ENCODE measurements at regions not wholly inside any gene's neighbourhood (a gene's known extent, or its start where the extent isn't known, plus 50 kb on each side); places are given as distances from the start of the nearest gene placed in this dataset.

GRCh38 chr13:40058757-40059236 lies 403.3 kb downstream of the COG6 start:
- no peak for DNase-seq
- Mint-ChIP-seq H3K4me3 (no peak overlapping the region), H3K27me3 (no peaks in the 10 kb centered on the region), H3K4me1 (peaks cover 9% of the 10 kb centered on the region), H3K36me3 (ENCODE audit: low read depth) (no peaks in the 10 kb centered on the region), H3K27ac (no peak overlapping the region), H3K9me3 (peaks cover 2% of the 10 kb centered on the region)
- ChIA-PET POLR2A (no interaction called here), CTCF (interaction anchor here (1.6 to 2.5 kb wide), 2 partner anchors 10 to 11 kb away, joined by 3 to 11 read pairs; no protein-coding TSS in a partner anchor)

- Mint-ChIP-seq H3K27ac (no peak overlapping the region), H3K4me3 (no peak overlapping the region), H3K9me3 (peaks cover 2% of the 10 kb centered on the region), H3K36me3 (ENCODE audit: low read depth) (no peaks in the 10 kb centered on the region), H3K27me3 (no peaks in the 10 kb centered on the region), H3K4me1 (peaks cover 17% of the 10 kb centered on the region)
- ChIA-PET POLR2A (no interaction called here), CTCF (interaction anchor here (0.6 to 2.5 kb wide), 4 partner anchors 9 to 717 kb away, joined by 3 to 11 read pairs (median 3); no protein-coding TSS in a partner anchor)
- DNase-seq: no peak
These were observed 404.2 kb downstream of the COG6 start for GRCh38 chr13:40059540-40060232.

GRCh38 chr13:40060296-40061007 lies 405.0 kb downstream of the COG6 start:
- ChIA-PET CTCF (interaction anchor here (0.6 to 2.5 kb wide), 6 partner anchors 8 to 717 kb away, joined by 3 to 11 read pairs (median 3); no protein-coding TSS in a partner anchor), POLR2A (no interaction called here)
- Mint-ChIP-seq H3K9me3 (peaks cover 2% of the 10 kb centered on the region), H3K36me3 (ENCODE audit: low read depth) (no peaks in the 10 kb centered on the region), H3K27me3 (no peaks in the 10 kb centered on the region), H3K27ac (no peak overlapping the region), H3K4me3 (no peak overlapping the region), H3K4me1 (peaks cover 20% of the 10 kb centered on the region)
- no peak for DNase-seq

GRCh38 chr13:40061466-40062450 lies 406.3 kb downstream of the COG6 start:
- no peak for DNase-seq
- Mint-ChIP-seq H3K27ac (no peak overlapping the region), H3K4me3 (no peak overlapping the region), H3K9me3 (peaks cover 2% of the 10 kb centered on the region), H3K27me3 (no peaks in the 10 kb centered on the region), H3K36me3 (ENCODE audit: low read depth) (no peaks in the 10 kb centered on the region), H3K4me1 (peaks cover 20% of the 10 kb centered on the region)
- ChIA-PET POLR2A (no interaction called here), CTCF (interaction anchor here (0.9 to 2.5 kb wide), 4 partner anchors 8 to 715 kb away, joined by 3 to 11 read pairs (median 3); no protein-coding TSS in a partner anchor)

GRCh38 chr13:40063278-40063698 lies 407.8 kb downstream of the COG6 start:
- Mint-ChIP-seq H3K4me1 (peaks cover 20% of the 10 kb centered on the region), H3K36me3 (ENCODE audit: low read depth) (no peaks in the 10 kb centered on the region), H3K9me3 (peaks cover 1% of the 10 kb centered on the region), H3K27me3 (no peaks in the 10 kb centered on the region), H3K27ac (no peak overlapping the region), H3K4me3 (no peak overlapping the region)
- no peak for DNase-seq
- ChIA-PET CTCF (interaction anchor here (0.7 to 1.1 kb wide), 4 partner anchors 9 to 605 kb away, joined by 3 read pairs; no protein-coding TSS in a partner anchor), POLR2A (no interaction called here)

- ChIA-PET CTCF (interaction anchor here (1.1 kb wide), 1 partner anchor 82 kb away, joined by 3 read pairs; no protein-coding TSS in a partner anchor), POLR2A (no interaction called here)
- H3K4me1 Mint-ChIP-seq: peaks cover 20% of the 10 kb centered on the region
- no peak overlapping the region for H3K4me3 Mint-ChIP-seq
- H3K9me3 Mint-ChIP-seq: no peaks in the 10 kb centered on the region
- H3K27me3 Mint-ChIP-seq: no peaks in the 10 kb centered on the region
- no peaks in the 10 kb centered on the region for H3K36me3 Mint-ChIP-seq (ENCODE audit: low read depth)
- no peak for DNase-seq
- H3K27ac Mint-ChIP-seq: no peak overlapping the region
These were observed 408.2 kb downstream of the COG6 start for GRCh38 chr13:40063703-40064102.

- CTCF ChIA-PET: interaction anchor here (1.0 kb wide), 2 partner anchors 31 to 39 kb away, joined by 3 to 4 read pairs; no protein-coding TSS in a partner anchor
- no peak overlapping the region for H3K27ac Mint-ChIP-seq
- no peaks in the 10 kb centered on the region for H3K27me3 Mint-ChIP-seq
- no peaks in the 10 kb centered on the region for H3K36me3 Mint-ChIP-seq (ENCODE audit: low read depth)
- peaks cover 25% of the 10 kb centered on the region for H3K4me1 Mint-ChIP-seq
- no peak overlapping the region for H3K4me3 Mint-ChIP-seq
- POLR2A ChIA-PET: no interaction called here
- DNase-seq: no peak
- H3K9me3 Mint-ChIP-seq: no peaks in the 10 kb centered on the region
These were observed 409.0 kb downstream of the COG6 start for GRCh38 chr13:40064154-40065097.

- Mint-ChIP-seq H3K27me3 (no peaks in the 10 kb centered on the region), H3K36me3 (ENCODE audit: low read depth) (no peaks in the 10 kb centered on the region), H3K27ac (peak overlapping the region; percentile 37), H3K4me3 (no peak overlapping the region), H3K4me1 (peaks cover 27% of the 10 kb centered on the region), H3K9me3 (no peaks in the 10 kb centered on the region)
- ChIA-PET CTCF (interaction anchor here (0.6 to 2.0 kb wide), 21 partner anchors 8 to 649 kb away, joined by 3 to 11 read pairs (median 4); no protein-coding TSS in a partner anchor), POLR2A (no interaction called here)
- peak; percentile 76 for DNase-seq
These were observed 413.9 kb downstream of the COG6 start for GRCh38 chr13:40069173-40070044.

- no peaks in the 10 kb centered on the region for H3K9me3 Mint-ChIP-seq
- DNase-seq: no peak
- ChIA-PET CTCF (interaction anchor here (1.2 to 1.3 kb wide), 3 partner anchors 15 to 568 kb away, joined by 3 to 5 read pairs (median 4); no protein-coding TSS in a partner anchor), POLR2A (no interaction called here)
- peaks cover 23% of the 10 kb centered on the region for H3K4me1 Mint-ChIP-seq
- no peak overlapping the region for H3K27ac Mint-ChIP-seq
- H3K27me3 Mint-ChIP-seq: no peaks in the 10 kb centered on the region
- H3K4me3 Mint-ChIP-seq: no peak overlapping the region
- H3K36me3 Mint-ChIP-seq (ENCODE audit: low read depth): no peaks in the 10 kb centered on the region
These were observed 414.9 kb downstream of the COG6 start for GRCh38 chr13:40070357-40070756.

GRCh38 chr13:40072663-40073120 lies 417.2 kb downstream of the COG6 start:
- no peak overlapping the region for H3K27ac Mint-ChIP-seq
- no peaks in the 10 kb centered on the region for H3K36me3 Mint-ChIP-seq (ENCODE audit: low read depth)
- peaks cover 4% of the 10 kb centered on the region for H3K9me3 Mint-ChIP-seq
- H3K4me3 Mint-ChIP-seq: no peak overlapping the region
- no peak for DNase-seq
- ChIA-PET POLR2A (interaction anchor here (0.7 kb wide), 1 partner anchor 83 kb away, joined by 4 read pairs; no protein-coding TSS in a partner anchor), CTCF (no interaction called here)
- H3K27me3 Mint-ChIP-seq: no peaks in the 10 kb centered on the region
- H3K4me1 Mint-ChIP-seq: peaks cover 23% of the 10 kb centered on the region

- Mint-ChIP-seq H3K36me3 (ENCODE audit: low read depth) (no peaks in the 10 kb centered on the region), H3K4me3 (no peak overlapping the region), H3K27me3 (no peaks in the 10 kb centered on the region), H3K27ac (no peak overlapping the region), H3K4me1 (peaks cover 18% of the 10 kb centered on the region), H3K9me3 (peaks cover 4% of the 10 kb centered on the region)
- ChIA-PET CTCF (interaction anchor here (0.9 to 1.5 kb wide), 3 partner anchors 11 to 474 kb away, joined by 3 read pairs; no protein-coding TSS in a partner anchor), POLR2A (no interaction called here)
- DNase-seq: no peak
These were observed 418.9 kb downstream of the COG6 start for GRCh38 chr13:40074338-40074737.
